Upper lobe of left lung (tissue), 4 donors: ENCODE measurements at regions not wholly inside any gene's neighbourhood (a gene's known extent, or its start where the extent isn't known, plus 50 kb on each side); places are given as distances from the start of the nearest gene placed in this dataset.

ENCODE experiments used
- POLR2A ChIP-seq, 4 donors: fragments of 450-650 bp; IDR thresholded peaks; one replicate each; pipeline ENCODE4 v1.5.1; 2016 to 2017; ENCODE audit warnings: antibody characterized with exemption in 4 of 4, mild to moderate bottlenecking in 2 of 4
- POLR2AphosphoS5 ChIP-seq, 2 donors: sonication (generic); formaldehyde crosslinking; IDR thresholded peaks; one replicate each; pipeline ENCODE4 v1.5.1; 2017; ENCODE audit warnings: antibody characterized with exemption in 2 of 2
- TF ChIP-seq, protein P1 (sequence below), 6 experiments: fragments of 450-650 bp in 4 of 6; fragments of 200-600 bp in 2 of 6; sonication (generic) in 2 of 6; IDR thresholded peaks; one replicate each; pipeline ENCODE4 v1.5.1; 2016 to 2019; ENCODE audit warnings: antibody characterized with exemption in 6 of 6

DNA sequence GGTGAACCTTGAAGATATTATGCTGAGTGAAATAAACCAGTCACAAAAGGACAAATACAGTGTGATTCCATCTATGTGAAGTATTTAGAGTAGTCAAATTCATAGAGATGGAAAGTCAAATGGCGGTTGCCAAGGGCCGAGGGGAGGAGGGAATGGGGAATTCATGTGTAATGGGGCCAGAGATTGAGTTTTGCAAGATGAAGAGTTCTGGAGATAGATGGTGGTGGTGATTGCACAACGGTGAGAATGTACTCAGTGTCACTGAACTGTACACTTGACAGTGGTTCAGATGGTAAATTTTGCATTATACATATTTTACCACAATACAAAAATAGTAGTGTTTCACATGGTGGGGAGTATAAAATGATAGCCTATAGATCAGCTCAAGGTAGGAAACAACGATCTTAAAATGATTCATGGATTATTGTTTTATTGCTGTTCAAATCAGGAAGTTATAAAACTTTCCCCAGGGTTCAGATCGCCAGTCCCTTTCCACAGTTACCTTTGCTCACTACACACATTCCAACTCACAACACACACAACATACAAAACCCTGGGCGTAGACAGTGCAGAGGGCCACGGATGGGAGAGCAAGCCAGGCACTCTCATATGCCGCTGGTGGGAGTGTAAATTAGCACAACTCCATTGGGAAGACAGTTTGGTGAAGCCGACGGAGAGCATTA lies 219.9 kb downstream of the ZIC5 start:
- TF ChIP-seq POLR2A (IDR thresholded peaks at IDR 0.05) (no peak), POLR2AphosphoS5 (IDR thresholded peaks at IDR 0.05) (no peak)
- TF ChIP-seq, protein P1, sequence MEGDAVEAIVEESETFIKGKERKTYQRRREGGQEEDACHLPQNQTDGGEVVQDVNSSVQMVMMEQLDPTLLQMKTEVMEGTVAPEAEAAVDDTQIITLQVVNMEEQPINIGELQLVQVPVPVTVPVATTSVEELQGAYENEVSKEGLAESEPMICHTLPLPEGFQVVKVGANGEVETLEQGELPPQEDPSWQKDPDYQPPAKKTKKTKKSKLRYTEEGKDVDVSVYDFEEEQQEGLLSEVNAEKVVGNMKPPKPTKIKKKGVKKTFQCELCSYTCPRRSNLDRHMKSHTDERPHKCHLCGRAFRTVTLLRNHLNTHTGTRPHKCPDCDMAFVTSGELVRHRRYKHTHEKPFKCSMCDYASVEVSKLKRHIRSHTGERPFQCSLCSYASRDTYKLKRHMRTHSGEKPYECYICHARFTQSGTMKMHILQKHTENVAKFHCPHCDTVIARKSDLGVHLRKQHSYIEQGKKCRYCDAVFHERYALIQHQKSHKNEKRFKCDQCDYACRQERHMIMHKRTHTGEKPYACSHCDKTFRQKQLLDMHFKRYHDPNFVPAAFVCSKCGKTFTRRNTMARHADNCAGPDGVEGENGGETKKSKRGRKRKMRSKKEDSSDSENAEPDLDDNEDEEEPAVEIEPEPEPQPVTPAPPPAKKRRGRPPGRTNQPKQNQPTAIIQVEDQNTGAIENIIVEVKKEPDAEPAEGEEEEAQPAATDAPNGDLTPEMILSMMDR (IDR thresholded peaks at IDR 0.05) = no peak
